ENCODE measurements at regions not wholly inside any gene's neighbourhood (a gene's known extent, or its start where the extent isn't known, plus 50 kb on each side); places are given as distances from the start of the nearest gene placed in this dataset.

GRCh38 chr4:111781611-111782010 lies 363.6 kb upstream of the FAM241A start:
- TF ChIP-seq CREB1 (IDR thresholded peaks at IDR 0.05; ENCODE audit: low read depth), result no peak
- TF ChIP-seq FOXM1 (IDR thresholded peaks at IDR 0.05; ENCODE audit: borderline replicate concordance, low read depth), result no peak

- no peak for TF ChIP-seq NFIC (IDR thresholded peaks at IDR 0.05)
- no peak for TF ChIP-seq USF1 (IDR thresholded peaks at IDR 0.05)
- TF ChIP-seq ZBTB7A (IDR thresholded peaks at IDR 0.05; ENCODE audit: low read depth), result no peak
- TF ChIP-seq FOXM1 (IDR thresholded peaks at IDR 0.05; ENCODE audit: borderline replicate concordance, low read depth), result no peak
- TF ChIP-seq EGR1 (IDR thresholded peaks at IDR 0.05), result no peak
- TF ChIP-seq REST (IDR thresholded peaks at IDR 0.05; ENCODE audit: low read depth), result no peak
- TF ChIP-seq CREB1 (IDR thresholded peaks at IDR 0.05; ENCODE audit: low read depth), result no peak
- TF ChIP-seq CEBPB (IDR thresholded peaks at IDR 0.05), result no peak
- TF ChIP-seq TEAD4 (IDR thresholded peaks at IDR 0.05), result no peak
- no peak for TF ChIP-seq TAF1 (IDR thresholded peaks at IDR 0.05; ENCODE audit: low read depth)
- no peak for TF ChIP-seq MAX (IDR thresholded peaks at IDR 0.05)
- no peak for TF ChIP-seq TCF12 (IDR thresholded peaks at IDR 0.05; ENCODE audit: low read depth)
Measured at GRCh38 chr4:111788099-111788498, 357.2 kb upstream of the FAM241A start.

GRCh38 chr4:111789901-111790640 lies 355.2 kb upstream of the FAM241A start:
- TF ChIP-seq TEAD4 (IDR thresholded peaks at IDR 0.05) (no peak), MAX (IDR thresholded peaks at IDR 0.05) (no peak), RAD21 (IDR thresholded peaks at IDR 0.05; ENCODE audit: low read depth) (no peak), CREB1 (IDR thresholded peaks at IDR 0.05; ENCODE audit: low read depth) (no peak), YY1 (IDR thresholded peaks at IDR 0.05; ENCODE audit: low read depth) (no peak), EGR1 (IDR thresholded peaks at IDR 0.05) (no peak), TCF12 (IDR thresholded peaks at IDR 0.05; ENCODE audit: low read depth) (no peak), FOXM1 (IDR thresholded peaks at IDR 0.05; ENCODE audit: borderline replicate concordance, low read depth) (no peak), ZBTB7A (IDR thresholded peaks at IDR 0.05; ENCODE audit: low read depth) (no peak), CEBPB (IDR thresholded peaks at IDR 0.05) (no peak), REST (IDR thresholded peaks at IDR 0.05; ENCODE audit: low read depth) (no peak)

- TF ChIP-seq CEBPB (IDR thresholded peaks at IDR 0.05) (no peak), USF1 (IDR thresholded peaks at IDR 0.05) (no peak), REST (IDR thresholded peaks at IDR 0.05; ENCODE audit: low read depth) (no peak), TEAD4 (IDR thresholded peaks at IDR 0.05) (no peak), TCF12 (IDR thresholded peaks at IDR 0.05; ENCODE audit: low read depth) (no peak), TAF1 (IDR thresholded peaks at IDR 0.05; ENCODE audit: low read depth) (no peak), FOXM1 (IDR thresholded peaks at IDR 0.05; ENCODE audit: borderline replicate concordance, low read depth) (no peak)
Measured at GRCh38 chr4:111792632-111793031, 352.6 kb upstream of the FAM241A start.

All from Ishikawa (cell line).